NCI-H2227 treated with DMSO at 0.1 percent for 48 hours (cell line): ENCODE measurements at regions not wholly inside any gene's neighbourhood (a gene's known extent, or its start where the extent isn't known, plus 50 kb on each side); places are given as distances from the start of the nearest gene placed in this dataset.
"Not testable (repeated sequence)": the region's sequence is repeated elsewhere in the genome, so short reads cannot be mapped to it uniquely, and the experiment has no call there.

Source experiments
- DNase-seq: peaks from one replicate; lab custom pipeline; 2025; lab: John Stamatoyannopoulos, UW

GRCh38 chrX:44785652-44786051 is 58.2 kb upstream of the DUSP21 start:
- no peak for DNase-seq

- DNase-seq: no peak
Measured at GRCh38 chrX:44784241-44784640, 59.6 kb upstream of the DUSP21 start.

- DNase-seq: no peak
Measured at GRCh38 chrX:44778254-44778653, 65.6 kb upstream of the DUSP21 start.

- DNase-seq: no peak
Measured at GRCh38 chrX:44775726-44776125, 68.1 kb upstream of the DUSP21 start.

GRCh38 chrX:44774066-44774465 is 69.8 kb upstream of the DUSP21 start:
- DNase-seq: not testable (repeated sequence)

- no peak for DNase-seq
Measured at GRCh38 chrX:44770121-44770520, 73.7 kb upstream of the DUSP21 start.

GRCh38 chrX:44767308-44767707 is 76.5 kb upstream of the DUSP21 start:
- DNase-seq: no peak

DNA sequence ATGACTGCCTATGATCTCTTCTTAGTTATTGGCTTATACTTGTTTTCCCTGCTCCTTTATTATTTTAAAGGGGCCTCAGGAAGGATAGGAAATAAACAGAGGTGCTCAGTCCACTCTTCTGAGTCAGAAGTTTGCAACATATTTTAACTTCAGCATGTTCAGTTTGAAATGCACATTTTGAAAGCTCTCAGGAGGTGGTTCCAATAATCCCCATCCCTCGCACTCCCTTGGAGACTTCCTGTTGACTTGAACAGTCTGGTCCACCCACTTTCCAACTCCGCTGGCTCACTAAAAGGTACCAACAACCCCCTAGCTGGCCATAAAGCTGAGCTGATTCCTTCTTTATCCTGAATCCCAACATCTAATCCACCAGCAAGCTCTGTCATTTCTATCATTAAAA is 78.3 kb upstream of the DUSP21 start:
- DNase-seq: no peak

DNA sequence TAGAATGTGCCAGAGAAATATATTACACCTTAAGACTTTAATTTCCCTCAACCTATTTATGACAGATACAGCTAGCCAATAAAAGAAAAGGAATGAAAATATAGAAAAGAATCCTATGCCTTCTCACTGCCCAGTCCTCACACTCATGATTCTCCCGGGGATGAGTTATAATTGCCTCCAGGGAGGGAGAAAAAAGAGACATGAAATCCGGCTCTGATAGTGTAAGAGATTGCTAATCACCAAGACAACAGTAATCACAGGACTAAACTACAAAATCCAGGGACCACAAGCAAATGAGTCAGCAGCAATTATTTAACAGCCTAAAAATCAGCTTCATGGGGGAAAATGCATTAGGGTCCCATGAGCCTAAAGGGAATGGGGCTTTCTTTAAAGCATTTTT is 95.9 kb upstream of the DUSP21 start:
- DNase-seq: no peak

DNA sequence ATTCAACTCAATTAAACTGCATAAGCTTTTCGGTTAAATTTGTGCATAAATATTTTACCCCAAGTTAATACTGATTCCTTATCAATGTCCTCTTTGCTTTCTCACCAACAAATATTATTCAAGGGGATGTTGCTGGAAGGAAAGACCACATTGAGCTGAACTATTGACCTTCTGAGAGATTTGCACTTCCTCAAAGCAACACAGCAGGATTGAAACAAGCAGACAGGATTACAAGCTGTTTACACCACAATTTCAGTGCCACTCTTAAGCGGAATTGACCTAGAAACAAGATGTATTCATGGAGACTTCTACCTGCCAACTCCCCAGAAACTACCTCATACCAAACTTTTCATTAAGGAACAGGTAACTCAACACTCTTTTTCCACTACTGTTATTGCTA is 96.5 kb upstream of the DUSP21 start:
- DNase-seq: no peak

GRCh38 chrX:44744799-44745198 is 99.0 kb upstream of the DUSP21 start:
- no peak for DNase-seq

- no peak for DNase-seq
Measured at GRCh38 chrX:44742480-44743155, 101.2 kb upstream of the DUSP21 start.

- not testable (repeated sequence) for DNase-seq
Measured at GRCh38 chrX:44741859-44742258, 102.0 kb upstream of the DUSP21 start.

DNA sequence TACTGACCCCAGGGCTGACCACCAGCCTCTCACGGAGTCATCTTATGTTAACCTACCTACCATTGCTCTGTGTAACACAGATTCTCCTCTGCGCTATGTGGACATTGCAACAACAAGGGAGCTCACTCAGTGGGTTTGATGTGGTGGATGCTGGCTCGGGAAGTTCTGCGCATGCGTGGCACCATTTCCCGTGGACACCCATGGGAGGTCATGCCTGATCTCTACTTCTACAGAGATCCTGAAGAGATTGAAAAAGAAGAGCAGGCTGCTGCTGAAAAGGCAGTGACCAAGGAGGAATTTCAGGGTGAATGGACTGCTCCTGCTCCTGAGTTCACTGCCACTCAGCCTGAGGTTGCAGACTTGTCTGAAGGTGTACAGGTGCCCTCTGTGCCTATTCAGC is 102.4 kb upstream of the DUSP21 start:
- DNase-seq: not testable (repeated sequence)

DNA sequence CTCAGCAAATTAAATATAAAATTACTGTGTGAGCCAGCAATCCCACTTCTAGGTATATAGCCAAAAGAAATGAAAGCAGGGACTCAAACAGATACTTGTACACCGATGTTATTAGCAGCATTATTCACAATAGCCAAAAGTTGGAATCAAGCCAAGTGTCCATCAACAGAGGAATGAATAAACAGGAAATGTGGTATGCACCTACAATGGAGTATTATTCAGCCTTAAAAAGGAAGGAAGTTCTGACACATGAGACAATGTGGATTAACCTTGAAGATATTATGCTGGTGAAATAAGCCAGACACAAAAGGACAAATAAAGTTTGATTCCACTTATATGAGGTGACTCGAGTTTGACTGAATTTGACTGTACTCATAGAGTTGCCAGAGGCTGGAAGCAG is 108.3 kb upstream of the DUSP21 start:
- no peak for DNase-seq

DNA sequence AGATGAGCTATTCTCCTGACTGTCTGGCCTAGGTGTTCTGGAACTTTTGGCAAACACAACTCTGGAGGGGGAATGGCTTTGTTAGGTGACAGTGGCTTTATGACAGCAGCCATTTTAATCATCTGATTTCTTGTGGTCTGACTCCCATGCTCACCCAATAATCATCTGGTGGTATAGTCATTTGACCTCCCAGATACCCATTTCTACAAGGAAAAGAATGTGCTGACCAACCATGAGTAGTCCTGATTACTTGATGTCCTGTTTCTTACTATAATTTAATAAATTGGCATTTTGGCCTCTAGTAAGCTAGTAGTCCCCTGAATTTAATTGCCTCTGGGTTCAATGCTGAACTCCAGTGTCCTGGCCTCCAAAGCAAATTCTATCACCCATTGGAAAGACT is 109.9 kb upstream of the DUSP21 start:
- no peak for DNase-seq

- DNase-seq: no peak
Measured at GRCh38 chrX:44731160-44731559, 112.7 kb upstream of the DUSP21 start.

- no peak for DNase-seq
Measured at GRCh38 chrX:44723426-44723825, 120.4 kb upstream of the DUSP21 start.

DNA sequence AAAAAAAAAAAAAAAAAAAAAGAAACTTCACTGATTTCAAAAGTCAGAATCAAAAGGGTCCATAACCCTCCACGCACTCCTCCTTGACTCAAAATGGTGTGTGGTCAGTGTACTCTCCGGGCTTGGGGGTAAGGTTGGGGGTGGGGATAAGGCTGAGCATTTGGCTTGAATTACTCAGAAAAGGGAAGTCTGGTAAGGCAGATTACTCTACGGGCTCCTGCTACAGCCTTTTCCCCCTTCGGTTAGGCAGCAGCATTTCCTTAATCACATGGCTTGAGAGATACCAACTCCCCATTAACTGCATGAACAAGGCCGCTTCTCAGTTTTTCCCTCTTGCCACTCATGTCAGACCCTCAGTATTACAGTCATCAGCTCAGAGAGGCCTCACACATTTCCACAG is 135.4 kb upstream of the DUSP21 start:
- no peak for DNase-seq

GRCh38 chrX:44705817-44706551 is 137.8 kb upstream of the DUSP21 start:
- DNase-seq: no peak

- no peak for DNase-seq
Measured at GRCh38 chrX:44698357-44698756, 145.5 kb upstream of the DUSP21 start.

GRCh38 chrX:44693255-44693654 is 150.6 kb upstream of the DUSP21 start:
- DNase-seq: no peak

DNA sequence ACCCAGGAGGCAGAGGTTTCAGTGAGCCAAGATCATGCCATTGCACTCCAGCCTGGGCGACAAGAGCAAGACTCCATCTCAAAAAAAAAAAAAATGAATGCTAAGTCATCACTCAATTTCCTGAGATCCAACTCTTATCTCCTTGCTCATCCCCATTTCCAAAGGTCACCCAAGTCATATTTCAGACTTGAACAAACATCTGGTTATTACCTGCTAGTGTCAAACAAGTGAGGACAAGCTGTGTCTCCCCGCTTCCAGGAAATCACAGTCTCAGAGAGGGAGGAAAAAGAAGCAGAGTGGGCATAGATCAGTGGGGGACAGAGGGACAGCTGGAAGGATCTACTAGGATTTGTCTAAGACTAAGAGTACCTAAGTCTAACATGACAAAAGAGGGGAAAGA is 147.5 kb upstream of the FUNDC1 start:
- no peak for DNase-seq
